Neural progenitor cell (in vitro differentiated cells): ENCODE measurements at regions not wholly inside any gene's neighbourhood (a gene's known extent, or its start where the extent isn't known, plus 50 kb on each side); places are given as distances from the start of the nearest gene placed in this dataset.

ENCODE experiments used
- DNase-seq: peaks from one replicate; pipeline ENCODE4 v3.0.0-alpha.2; 2016; ENCODE audit warnings: low spot score
- H2AFZ ChIP-seq: fragments of 200-600 bp; sonication (generic); replicated peaks from 2 replicates; pipeline ENCODE4 v1.6.1; 2016; ENCODE audit warnings: antibody characterized with exemption
- H3F3A ChIP-seq: fragments of 200-600 bp; sonication (generic); 2 replicates; pipeline ENCODE4 v1.6.1; 2016; ENCODE audit warnings: antibody characterized with exemption, low read depth
- H3K27ac ChIP-seq: fragments of 200-600 bp; sonication (generic); 2 replicates; pipeline ENCODE4 v1.5.1; 2016; ENCODE audit warnings: mild to moderate bottlenecking
- H3K27me3 ChIP-seq: fragments of 200-600 bp; sonication (generic); 2 replicates; pipeline ENCODE4 v1.6.1; 2016; ENCODE audit warnings: mild to moderate bottlenecking, moderate library complexity
- H3K36me3 ChIP-seq: fragments of 200-600 bp; sonication (generic); 2 replicates; pipeline ENCODE4 v1.5.1; 2016
- H3K4me1 ChIP-seq: fragments of 200-600 bp; sonication (generic); 2 replicates; pipeline ENCODE4 v1.6.1; 2016; ENCODE audit warnings: mixed run types
- H3K4me2 ChIP-seq: fragments of 200-600 bp; sonication (generic); 2 replicates; pipeline ENCODE4 v1.6.1; 2016
- H3K4me3 ChIP-seq: fragments of 200-600 bp; sonication (generic); 2 replicates; pipeline ENCODE4 v1.5.1; 2016
- H3K79me2 ChIP-seq: fragments of 200-600 bp; sonication (generic); 2 replicates; pipeline ENCODE4 v1.6.1; 2016; ENCODE audit warnings: low read depth
- H3K9ac ChIP-seq: fragments of 200-600 bp; sonication (generic); 2 replicates; pipeline ENCODE4 v1.6.1; 2016
- H3K9me3 ChIP-seq: fragments of 200-600 bp; sonication (generic); 2 replicates; pipeline ENCODE4 v1.5.1; 2016; ENCODE audit warnings: low read depth
- H4K20me1 ChIP-seq: fragments of 200-600 bp; sonication (generic); 2 replicates; pipeline ENCODE4 v1.6.1; 2016; ENCODE audit warnings: low read depth
- H3K27ac Mint-ChIP-seq: 3 replicates; pipeline ENCODE4 v1.8.0; 2021; ENCODE audit warnings: mixed read lengths
- H3K27me3 Mint-ChIP-seq: 2 replicates; pipeline ENCODE4 v1.8.0; 2022; ENCODE audit warnings: low read depth, mild to moderate bottlenecking, inconsistent platforms, moderate library complexity, mixed read lengths; ENCODE audit not compliant: insufficient read depth
- H3K36me3 Mint-ChIP-seq: 3 replicates; pipeline ENCODE4 v1.8.0; 2021; ENCODE audit warnings: mixed read lengths
- H3K4me1 Mint-ChIP-seq: 3 replicates; pipeline ENCODE4 v1.8.0; 2021; ENCODE audit warnings: mixed read lengths
- H3K4me3 Mint-ChIP-seq: 3 replicates; pipeline ENCODE4 v1.8.0; 2021; ENCODE audit warnings: mild to moderate bottlenecking, moderate library complexity, mixed read lengths
- H3K9me3 Mint-ChIP-seq: 3 replicates; pipeline ENCODE4 v1.8.0; 2020; ENCODE audit warnings: mixed read lengths
- CTCF ChIP-seq: fragments of 200-600 bp; sonication (generic); IDR thresholded peaks from 2 replicates; pipeline ENCODE4 v1.5.1; 2017; ENCODE audit warnings: antibody characterized with exemption, mild to moderate bottlenecking
- EZH2 ChIP-seq: fragments of 200-600 bp; sonication (generic); IDR thresholded peaks from 2 replicates; pipeline ENCODE4 v1.6.1; 2017; ENCODE audit warnings: antibody characterized with exemption, mild to moderate bottlenecking, moderate library complexity
- EZH2phosphoT487 ChIP-seq: fragments of 200-600 bp; sonication (generic); IDR thresholded peaks from 2 replicates; pipeline ENCODE4 v1.6.1; 2017; ENCODE audit warnings: antibody characterized with exemption

DNA sequence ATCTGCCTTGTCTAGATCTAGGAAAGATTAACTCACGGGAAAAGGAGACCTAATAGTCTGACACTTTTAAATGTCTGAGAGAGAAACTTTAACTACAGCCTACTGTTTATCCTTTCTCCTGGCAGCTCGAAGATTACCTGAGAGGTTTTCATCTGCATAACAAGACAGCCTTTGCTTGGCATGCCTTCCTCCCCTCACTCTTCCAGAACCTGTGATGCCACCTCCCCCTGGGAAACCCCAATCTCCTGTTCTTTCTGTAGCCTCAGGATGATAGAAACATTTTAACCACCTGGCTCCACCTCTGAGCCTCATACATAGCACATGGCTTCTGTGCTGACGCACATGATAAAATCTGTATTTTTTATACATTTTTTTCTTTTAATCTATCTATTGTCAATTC, 420.8 kb downstream of the CNTN6 start:
- H3K4me1 ChIP-seq, result no peaks in the 10 kb centered on the region
- no peak overlapping the region for H3K27ac Mint-ChIP-seq
- H3K27me3 ChIP-seq, result no peaks in the 10 kb centered on the region
- no peaks in the 10 kb centered on the region for H4K20me1 ChIP-seq
- DNase-seq, result no peak
- TF ChIP-seq CTCF (no peak), EZH2 (no peak)
- H3K27me3 Mint-ChIP-seq, result no peaks in the 10 kb centered on the region
- no peaks in the 10 kb centered on the region for H3K9me3 Mint-ChIP-seq
- no peaks in the 10 kb centered on the region for H3K4me1 Mint-ChIP-seq
- H3K4me3 ChIP-seq, result no peak overlapping the region
- H3K9me3 ChIP-seq, result no peaks in the 10 kb centered on the region
- no peak overlapping the region for H3K9ac ChIP-seq
- H2AFZ ChIP-seq, result peak overlapping the region; percentile 76
- H3K36me3 ChIP-seq, result no peaks in the 10 kb centered on the region
- no peak overlapping the region for H3K4me3 Mint-ChIP-seq
- no peaks in the 10 kb centered on the region for H3K79me2 ChIP-seq
- no peak overlapping the region for H3K27ac ChIP-seq
- H3K36me3 Mint-ChIP-seq, result no peaks in the 10 kb centered on the region
- no peak overlapping the region for H3K4me2 ChIP-seq
- no peaks in the 10 kb centered on the region for H3F3A ChIP-seq

- H3K9me3 ChIP-seq, result no peaks in the 10 kb centered on the region
- H3K4me3 Mint-ChIP-seq, result no peak overlapping the region
- H2AFZ ChIP-seq, result no peak overlapping the region
- H3F3A ChIP-seq, result no peaks in the 10 kb centered on the region
- H3K9me3 Mint-ChIP-seq, result no peaks in the 10 kb centered on the region
- H3K4me2 ChIP-seq, result no peak overlapping the region
- H3K79me2 ChIP-seq, result no peaks in the 10 kb centered on the region
- no peaks in the 10 kb centered on the region for H3K4me1 Mint-ChIP-seq
- no peak overlapping the region for H3K4me3 ChIP-seq
- no peaks in the 10 kb centered on the region for H3K27me3 ChIP-seq
- no peaks in the 10 kb centered on the region for H3K27me3 Mint-ChIP-seq
- H3K36me3 Mint-ChIP-seq, result no peaks in the 10 kb centered on the region
- no peaks in the 10 kb centered on the region for H3K4me1 ChIP-seq
- H3K27ac Mint-ChIP-seq, result no peak overlapping the region
- H4K20me1 ChIP-seq, result no peaks in the 10 kb centered on the region
- TF ChIP-seq EZH2 (no peak), CTCF (no peak), EZH2phosphoT487 (no peak)
- H3K36me3 ChIP-seq, result no peaks in the 10 kb centered on the region
- H3K27ac ChIP-seq, result no peak overlapping the region
- no peak overlapping the region for H3K9ac ChIP-seq
- DNase-seq, result no peak
Measured at GRCh38 chr3:1515882-1516281, 423.1 kb downstream of the CNTN6 start.

- H3K9ac ChIP-seq, result no peak overlapping the region
- no peaks in the 10 kb centered on the region for H3K4me1 Mint-ChIP-seq
- no peak overlapping the region for H3K4me3 ChIP-seq
- H3K36me3 Mint-ChIP-seq, result no peaks in the 10 kb centered on the region
- H3K27ac Mint-ChIP-seq, result no peak overlapping the region
- no peaks in the 10 kb centered on the region for H3F3A ChIP-seq
- H2AFZ ChIP-seq, result no peak overlapping the region
- no peak for DNase-seq
- H3K36me3 ChIP-seq, result no peaks in the 10 kb centered on the region
- H3K79me2 ChIP-seq, result no peaks in the 10 kb centered on the region
- TF ChIP-seq EZH2phosphoT487, result no peak
- no peak for TF ChIP-seq EZH2
- no peak for TF ChIP-seq CTCF
- H3K27ac ChIP-seq, result no peak overlapping the region
- no peaks in the 10 kb centered on the region for H3K9me3 Mint-ChIP-seq
- no peaks in the 10 kb centered on the region for H3K27me3 ChIP-seq
- H3K4me3 Mint-ChIP-seq, result no peak overlapping the region
- no peaks in the 10 kb centered on the region for H3K4me1 ChIP-seq
- no peaks in the 10 kb centered on the region for H3K9me3 ChIP-seq
- no peak overlapping the region for H3K4me2 ChIP-seq
- H4K20me1 ChIP-seq, result no peaks in the 10 kb centered on the region
- H3K27me3 Mint-ChIP-seq, result no peaks in the 10 kb centered on the region
Measured at GRCh38 chr3:1527786-1528185, 435.0 kb downstream of the CNTN6 start.

- Histone ChIP-seq H2AFZ (no peak overlapping the region), H4K20me1 (no peaks in the 10 kb centered on the region), H3K27ac (no peak overlapping the region), H3K27me3 (no peaks in the 10 kb centered on the region), H3K9me3 (no peaks in the 10 kb centered on the region), H3F3A (no peaks in the 10 kb centered on the region), H3K4me1 (no peaks in the 10 kb centered on the region), H3K36me3 (no peaks in the 10 kb centered on the region), H3K4me3 (no peak overlapping the region), H3K9ac (no peak overlapping the region), H3K4me2 (no peak overlapping the region), H3K79me2 (no peaks in the 10 kb centered on the region)
- Mint-ChIP-seq H3K4me1 (no peaks in the 10 kb centered on the region), H3K36me3 (no peaks in the 10 kb centered on the region), H3K9me3 (no peaks in the 10 kb centered on the region), H3K27ac (no peak overlapping the region), H3K27me3 (no peaks in the 10 kb centered on the region), H3K4me3 (no peak overlapping the region)
- TF ChIP-seq EZH2phosphoT487 (no peak), EZH2 (no peak), CTCF (no peak)
- DNase-seq, result no peak
Measured at GRCh38 chr3:1528621-1529020, 435.8 kb downstream of the CNTN6 start.
